Femur (tissue), 1 donor: ENCODE measurements at regions not wholly inside any gene's neighbourhood (a gene's known extent, or its start where the extent isn't known, plus 50 kb on each side); places are given as distances from the start of the nearest gene placed in this dataset.

Experiments
- DNase-seq: peaks from one replicate; pipeline ENCODE4 v3.0.0-alpha.2; 2017

DNA sequence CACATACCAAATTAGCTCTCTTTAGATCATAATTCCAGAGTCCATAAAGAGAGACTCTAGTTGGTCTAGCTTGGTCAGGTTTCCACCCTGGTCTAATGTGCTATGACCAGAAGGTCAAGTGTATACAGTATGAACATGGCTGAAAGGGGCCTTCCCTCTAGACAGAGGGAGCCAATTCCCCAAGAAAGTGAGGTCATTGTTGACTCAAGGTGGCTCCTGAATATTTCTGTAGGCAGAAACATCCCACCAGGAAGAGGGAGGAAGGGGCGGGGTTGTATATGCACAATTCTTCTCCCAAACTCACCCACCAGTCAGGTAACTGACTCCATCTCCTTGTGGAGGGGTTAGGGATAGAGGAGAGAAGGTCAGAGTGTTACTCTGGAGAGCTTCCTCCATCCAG, 281.8 kb upstream of the PLET1 start:
- DNase-seq = no peak

DNA sequence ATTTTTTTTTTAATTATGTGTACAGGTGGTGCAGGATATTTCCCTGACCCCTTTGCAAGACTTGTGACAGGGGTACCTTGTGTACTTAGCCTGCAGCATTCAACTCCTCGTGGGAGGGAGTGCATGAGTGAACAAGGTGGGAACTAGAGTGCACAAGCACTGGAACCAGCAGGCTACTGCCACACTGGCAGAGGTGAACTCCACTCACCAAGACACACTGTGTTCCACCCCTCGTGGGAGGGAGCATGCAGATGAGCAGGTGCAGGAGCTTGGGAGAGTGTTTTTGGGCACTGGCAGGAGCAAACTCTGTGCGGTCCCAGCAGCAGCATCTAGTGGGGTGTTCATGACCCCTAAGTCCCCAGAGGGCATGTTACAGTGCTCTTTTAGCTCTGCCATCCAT, 282.7 kb upstream of the PLET1 start:
- DNase-seq = no peak

DNA sequence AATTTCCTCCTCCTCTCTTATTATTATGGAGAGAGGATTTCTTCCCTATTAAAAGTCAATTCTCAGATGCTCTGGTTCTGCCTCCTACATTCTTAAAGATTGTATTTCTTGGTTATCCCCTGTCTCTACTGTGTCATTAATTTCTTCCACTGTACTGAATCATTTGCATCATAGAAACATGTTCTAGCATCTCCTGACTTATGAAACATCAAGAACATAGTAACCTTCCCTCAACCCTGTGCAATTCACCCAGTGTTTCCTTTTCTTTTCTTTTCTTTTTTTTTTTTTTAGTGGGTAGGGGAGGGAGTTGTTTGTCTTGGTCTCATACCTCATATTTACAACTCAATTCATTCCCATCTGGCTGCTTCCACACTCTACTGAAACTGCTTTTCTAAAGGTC, 288.0 kb upstream of the PLET1 start:
- no peak for DNase-seq

DNA sequence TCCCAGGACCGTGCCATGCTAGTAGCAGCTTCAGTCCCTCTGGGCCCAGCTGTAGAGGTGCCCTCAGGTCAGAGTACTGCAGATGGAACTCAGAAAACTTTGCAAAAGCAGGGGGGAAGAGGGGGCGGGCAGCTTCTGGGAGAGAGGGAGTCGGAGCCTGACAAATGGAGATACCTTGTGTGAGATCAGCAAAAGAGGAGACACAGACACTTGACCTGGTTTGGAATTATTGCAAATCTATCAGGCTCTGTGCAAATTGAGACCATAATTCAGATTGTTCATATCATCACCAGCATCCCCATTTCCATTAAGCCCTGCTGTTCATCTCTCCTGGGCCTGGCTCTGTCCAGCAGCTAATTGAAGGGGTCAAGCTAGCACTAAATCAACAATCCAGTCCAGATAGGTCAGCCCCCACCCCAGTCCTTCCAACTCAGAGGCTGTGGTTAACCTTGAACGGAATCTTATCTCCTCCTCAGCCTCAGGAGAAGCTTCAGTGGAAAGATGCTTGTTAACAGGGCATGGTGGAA, 292.6 kb upstream of the PLET1 start:
- no peak for DNase-seq

DNA sequence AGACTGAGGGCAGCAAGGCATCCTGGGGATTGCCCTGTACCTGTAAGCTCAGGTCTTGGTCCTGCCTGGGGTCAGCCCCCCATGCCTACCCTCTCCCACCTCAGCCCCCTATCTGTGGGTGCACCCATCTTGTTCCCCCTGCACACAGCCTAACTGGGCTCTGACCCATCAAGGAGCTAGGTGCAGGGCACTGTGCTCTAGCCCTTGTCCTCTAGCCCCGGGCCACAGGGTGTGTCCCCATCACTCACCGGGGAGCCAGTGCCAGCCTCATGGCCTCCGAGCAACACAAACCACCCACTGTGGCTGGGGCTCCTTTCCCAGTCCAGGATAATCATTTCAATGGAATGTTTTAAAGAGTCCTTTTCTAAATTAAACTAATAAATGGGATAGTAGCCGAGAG, 293.9 kb upstream of the PLET1 start:
- no peak for DNase-seq

DNA sequence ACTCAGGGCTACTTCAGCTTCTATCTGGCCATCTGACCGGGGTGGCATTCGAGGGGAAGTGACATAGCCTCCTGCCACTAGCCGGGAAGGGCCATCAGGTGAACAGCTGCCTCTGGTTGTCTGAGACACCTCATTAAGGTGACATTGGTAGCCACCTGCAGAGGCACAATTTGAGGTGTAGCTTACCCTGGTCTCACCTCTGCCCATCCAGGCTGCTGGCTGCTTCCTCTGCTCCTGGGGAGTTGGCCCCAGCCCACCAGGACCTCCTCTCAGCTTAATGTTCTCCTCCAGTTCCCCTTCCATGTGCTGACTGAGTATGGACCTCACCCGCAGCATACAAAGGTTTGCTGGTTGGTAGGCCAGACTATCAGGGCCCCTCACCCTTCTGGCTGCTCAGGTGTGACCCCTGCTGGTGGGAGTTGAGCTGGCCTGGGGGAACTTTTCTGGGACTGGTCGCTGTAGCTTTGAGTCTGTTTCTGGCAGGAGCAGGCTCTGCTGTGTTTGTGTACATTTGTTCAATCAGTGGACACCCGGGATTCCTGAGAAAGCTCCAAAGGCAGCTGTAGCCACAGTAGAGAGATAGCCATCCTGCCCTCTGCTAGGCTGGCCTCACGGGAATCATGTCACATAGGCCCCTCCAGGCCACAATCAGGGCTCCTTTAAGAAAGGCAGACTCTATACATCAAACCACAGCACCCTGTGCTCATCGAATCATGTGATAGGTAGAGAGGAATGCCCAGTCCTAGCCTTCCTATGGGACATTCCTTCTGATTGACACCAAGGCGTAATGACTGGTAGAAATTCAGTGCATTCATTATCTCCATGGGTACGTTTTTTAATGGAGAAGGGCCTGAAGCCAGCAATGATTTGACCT, 295.1 kb upstream of the PLET1 start:
- peak; percentile 59 for DNase-seq

DNA sequence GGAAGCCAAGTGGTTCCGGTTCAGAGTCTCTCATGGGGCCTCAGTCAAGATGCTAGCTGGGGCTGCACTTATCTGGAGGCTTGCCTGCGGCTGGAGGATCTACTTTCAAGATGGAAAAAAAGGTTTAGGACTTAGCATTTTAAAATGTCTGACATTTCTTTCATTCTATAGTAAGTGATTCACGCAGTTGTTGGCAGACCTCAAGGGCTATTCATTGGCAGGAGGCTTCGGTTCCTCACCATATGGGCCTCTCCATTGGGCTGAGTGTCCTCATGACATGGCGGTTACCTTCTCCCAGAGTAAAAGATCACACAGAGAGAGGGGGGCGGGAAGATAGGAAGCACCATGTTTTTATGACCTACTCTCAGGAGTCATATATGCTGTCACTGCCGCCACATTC, 298.0 kb upstream of the PLET1 start:
- DNase-seq = no peak

DNA sequence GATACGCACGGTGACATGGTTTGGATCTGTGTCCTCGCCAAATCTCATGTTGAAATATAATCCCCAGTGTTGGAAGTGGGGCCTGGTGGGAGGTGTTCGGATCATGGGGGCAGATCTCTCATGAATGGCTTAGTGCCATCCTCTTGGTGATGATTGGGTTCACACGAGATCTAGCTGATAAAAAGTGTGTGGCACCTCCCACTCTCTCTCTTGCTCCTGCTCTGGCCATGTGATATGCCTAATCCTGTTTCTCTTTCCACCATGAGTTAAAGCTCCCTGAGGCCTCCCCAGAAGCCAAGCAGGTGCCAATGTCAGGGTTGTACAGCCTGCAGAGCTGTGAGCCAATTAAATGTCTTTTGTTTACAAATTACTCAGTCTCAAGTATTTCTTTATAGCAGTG, 303.1 kb upstream of the PLET1 start:
- DNase-seq = no peak

DNA sequence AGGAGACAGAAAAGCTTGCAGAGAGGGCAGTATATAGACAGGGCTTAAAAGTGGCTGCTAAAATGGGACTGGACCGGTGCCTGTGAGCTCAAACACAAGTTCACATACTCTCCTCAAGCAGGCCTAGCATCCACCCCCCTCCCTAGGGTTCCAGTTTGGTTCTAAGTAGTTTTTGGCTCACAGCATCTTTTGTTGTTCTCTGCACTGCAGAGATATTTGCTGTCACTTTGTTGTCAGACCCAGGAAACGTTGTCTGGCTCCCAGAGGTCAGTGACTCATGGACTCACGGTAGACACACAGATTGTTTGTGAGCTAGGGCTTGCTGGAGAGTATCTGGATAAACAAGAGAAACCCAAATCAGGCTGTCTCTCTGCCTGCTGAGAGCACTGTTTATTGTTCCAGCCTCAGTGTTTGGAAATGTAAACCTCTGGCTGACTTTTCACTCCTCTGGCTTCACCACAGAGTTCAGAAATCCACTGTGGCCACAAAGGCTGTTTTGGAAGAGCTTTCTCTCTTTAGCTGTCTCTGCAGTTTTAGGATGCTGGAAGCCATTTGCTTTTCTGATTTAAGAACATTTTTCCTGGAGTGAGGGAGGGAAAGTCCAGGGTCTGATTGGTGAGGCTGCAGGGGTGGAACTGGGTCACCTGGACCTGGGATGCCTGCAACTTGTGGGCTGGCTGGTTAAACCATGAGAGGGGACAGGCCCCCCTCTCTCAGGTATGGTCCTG, 303.7 kb upstream of the PLET1 start:
- DNase-seq = peak; percentile 56

DNA sequence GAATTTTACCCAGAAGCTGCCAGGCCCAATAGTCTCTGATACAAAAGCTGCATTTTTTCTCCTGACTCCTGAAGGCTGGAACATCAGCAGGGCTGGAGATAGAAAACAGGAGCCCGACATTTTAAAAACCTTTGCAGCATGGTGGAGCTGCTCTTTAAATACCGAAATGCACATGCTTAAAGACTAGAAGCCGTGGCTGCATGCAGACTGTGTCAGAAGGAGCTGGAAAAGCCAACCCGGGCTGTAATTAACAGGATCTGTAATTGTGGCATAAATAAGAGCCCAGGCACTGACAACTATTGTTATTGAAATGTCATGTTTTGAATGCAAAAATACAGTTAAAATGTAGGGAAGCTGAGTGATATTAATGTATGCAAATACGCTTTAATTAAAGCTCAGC, 304.9 kb upstream of the PLET1 start:
- no peak for DNase-seq

DNA sequence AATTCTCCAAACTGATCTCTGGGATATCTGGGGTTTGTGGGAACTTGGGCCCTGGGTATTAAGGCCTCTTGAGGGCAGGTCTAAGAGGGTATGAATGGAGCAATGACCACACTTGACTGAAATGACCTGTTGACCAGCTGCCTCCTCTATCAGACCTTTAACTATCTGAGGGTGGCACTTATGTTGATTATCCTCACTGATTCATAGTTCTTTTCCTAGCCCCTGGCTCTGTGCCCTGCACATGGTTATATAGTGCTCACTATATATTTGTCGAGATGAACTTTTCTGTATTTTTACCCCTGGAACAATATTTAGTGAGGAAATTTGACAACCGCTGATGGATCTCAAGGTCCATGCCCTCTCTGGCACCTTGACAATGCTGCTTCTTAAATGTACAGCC, 305.5 kb upstream of the PLET1 start:
- no peak for DNase-seq

DNA sequence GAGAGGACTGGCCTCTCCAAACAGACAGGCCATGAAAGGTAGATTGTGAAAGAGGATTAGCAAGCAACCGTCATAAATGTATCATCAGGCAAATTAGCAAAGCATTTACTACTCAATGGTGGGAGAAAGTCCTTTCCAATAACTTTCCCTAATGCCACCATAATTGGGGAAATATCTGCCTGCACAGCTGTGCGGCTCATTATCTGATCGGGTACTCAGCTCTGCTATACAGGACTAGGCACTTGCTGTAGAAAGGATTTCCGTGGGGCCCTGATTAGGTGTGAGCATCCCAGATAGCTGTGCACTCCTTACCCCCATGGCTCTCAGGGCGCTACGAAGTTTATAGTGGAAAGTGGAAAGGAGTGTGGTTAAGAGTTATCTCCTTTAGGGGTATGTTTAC, 309.7 kb upstream of the PLET1 start:
- no peak for DNase-seq

DNA sequence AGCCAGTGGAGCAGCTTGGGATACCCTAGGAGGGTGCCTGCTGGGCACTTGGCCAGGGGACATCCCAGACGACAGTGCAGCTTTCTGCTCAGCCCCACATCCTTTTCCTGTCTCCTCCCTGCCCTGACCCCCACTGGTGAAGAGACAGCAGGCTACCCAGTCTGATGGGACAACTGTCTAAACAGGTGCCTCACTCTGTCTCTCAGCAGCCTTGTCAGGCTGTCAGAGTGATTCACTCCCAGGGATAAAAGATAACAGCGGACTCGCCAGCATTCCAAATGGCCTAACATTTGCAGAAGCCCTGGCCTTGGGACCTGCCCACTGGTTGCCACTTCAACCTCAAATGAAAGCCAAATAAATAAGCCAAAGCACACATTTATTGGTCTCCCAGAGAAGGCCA, 318.6 kb upstream of the PLET1 start:
- no peak for DNase-seq

DNA sequence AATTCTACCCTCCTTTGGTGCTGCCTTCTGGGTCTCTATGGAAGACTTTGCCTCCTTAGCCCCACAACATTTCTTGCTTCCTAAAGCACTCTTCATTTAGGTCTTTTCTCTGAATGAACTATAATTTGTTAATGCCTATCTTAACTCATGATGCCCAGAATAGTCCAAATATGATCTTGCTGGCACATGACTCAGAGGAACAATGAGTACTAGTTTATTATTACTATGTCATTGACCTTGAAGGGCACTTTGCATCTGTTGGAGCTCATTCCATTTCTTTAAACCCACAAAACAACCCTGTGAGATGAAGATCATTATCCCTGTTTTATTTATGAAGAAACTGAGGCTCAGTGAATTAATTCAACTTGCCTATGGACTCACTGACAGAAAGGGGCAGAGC, 320.2 kb upstream of the PLET1 start:
- no peak for DNase-seq

DNA sequence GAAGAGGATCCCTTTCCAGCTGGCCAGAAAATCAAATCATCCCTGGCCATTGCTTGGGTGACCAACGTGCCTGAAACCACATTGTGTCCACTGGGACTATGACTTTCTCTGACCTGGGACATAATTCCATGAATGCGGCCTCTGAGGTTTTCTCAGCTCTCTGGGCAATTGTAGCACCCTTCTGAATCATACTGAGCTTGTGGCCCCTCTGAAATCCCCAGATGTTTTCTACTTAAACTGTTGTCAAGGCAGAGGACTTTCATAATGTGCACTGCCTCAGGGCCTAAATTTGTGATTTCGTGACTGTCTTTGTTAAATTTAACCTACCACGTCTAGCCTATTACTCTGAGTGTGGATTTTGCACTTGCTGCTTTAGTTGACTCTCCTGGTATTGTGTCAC, 321.1 kb upstream of the PLET1 start:
- no peak for DNase-seq

DNA sequence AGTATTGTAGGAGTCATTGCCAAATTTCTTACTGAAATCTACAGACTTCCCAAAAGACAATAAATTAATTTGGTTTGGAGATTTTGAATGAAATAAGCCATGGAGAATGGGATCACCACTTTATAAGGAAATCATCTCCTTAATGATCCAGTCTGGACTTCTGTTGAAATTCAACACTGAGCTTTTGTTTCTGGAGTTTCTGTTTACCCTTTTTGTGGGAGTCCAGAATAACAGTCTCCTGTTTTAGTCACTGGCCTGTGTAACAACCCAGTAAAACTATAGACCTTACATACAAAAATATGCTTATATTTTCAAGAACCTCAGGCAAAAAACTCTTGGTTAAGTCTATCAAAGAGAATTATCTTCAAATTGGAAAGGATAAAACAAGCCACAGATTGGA, 321.7 kb upstream of the PLET1 start:
- DNase-seq = no peak

DNA sequence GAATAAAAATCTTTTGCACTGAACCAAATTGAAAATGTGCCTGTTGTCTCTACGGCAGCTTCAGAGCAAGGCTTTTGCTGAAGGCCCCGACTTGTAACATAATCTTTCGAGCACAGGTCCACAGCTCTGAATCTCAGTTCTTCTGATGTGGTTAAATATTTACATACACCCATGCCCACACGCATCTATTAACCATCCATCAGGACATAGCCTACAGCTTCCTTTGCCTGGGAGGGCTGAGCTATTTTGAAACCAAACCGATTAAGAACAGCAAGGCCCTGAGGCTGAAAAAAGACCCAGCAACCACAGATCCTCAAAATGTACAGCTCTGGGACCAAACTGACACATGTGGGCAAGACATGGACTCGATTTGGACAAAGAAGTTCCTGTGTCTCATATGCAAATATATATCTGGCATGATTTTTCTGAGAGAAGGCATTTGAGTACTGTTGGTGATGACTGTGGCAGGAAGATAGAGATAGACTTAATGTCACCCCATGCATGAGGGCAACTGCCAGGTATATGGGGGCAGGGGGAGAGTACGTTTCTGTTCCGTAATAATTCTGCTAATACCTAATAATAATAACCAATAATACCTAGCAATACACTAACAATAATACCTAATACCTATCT, 322.7 kb upstream of the PLET1 start:
- no peak for DNase-seq

DNA sequence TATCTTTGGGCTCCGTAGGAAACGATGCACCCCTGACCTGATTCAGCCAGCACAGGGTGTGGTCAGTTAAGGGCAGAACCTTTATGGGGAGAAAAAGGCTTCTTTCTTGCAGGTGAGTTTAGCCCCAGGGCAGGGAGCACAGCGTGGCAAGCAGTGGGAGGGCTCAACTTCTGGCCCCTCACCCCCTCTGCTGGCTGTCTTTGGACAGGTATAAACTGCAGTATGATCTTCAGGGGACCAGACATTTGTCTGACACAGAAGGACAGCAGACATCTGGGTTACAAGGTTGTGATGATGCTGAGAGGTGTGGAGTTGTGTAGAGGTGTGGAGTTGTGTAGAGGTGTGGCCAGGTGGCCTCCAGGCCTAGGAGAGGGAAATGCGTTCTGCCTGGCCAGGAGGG, 324.0 kb upstream of the PLET1 start:
- DNase-seq = no peak

DNA sequence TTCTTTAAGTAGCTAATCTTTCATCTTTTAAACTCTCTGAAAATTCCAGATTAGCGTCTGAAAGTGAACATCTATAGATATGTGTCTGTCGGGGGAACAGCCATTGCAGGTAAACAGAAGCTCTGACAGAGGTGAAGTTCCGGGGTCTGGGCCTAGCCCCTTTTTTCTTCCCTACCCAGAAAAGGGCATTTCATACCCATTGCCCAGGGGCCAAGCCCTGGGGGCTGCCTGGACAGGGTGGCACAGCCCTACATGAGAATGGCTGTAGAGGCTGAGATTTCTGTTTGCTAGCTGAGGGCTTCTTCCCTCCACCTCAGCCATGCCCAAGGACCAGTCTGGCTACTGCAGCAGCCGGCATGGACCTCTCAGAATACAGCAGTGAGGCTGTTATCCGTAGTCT, 327.0 kb upstream of the PLET1 start:
- DNase-seq = no peak

DNA sequence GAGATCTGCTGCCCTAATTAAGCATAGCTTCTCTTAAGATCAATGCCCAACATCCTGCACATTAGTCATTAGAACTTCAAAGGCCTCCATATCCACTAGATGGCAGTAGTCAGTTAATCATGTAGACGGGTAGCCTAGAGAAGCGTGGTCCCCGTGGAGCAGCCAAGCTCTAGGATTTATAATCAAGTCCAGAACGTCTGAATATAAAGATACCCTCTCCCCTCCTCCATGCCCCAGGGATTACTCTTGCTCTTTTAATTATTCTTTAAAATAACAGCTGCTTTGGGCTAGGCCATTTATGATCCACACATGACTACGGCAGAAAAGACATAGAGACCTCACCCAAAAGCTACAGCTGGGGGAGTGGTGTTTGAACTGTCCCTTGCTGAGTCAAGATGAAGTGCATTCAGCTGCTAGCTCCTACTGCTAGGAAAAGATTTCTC, 327.6 kb upstream of the PLET1 start:
- DNase-seq = peak; percentile 87

DNA sequence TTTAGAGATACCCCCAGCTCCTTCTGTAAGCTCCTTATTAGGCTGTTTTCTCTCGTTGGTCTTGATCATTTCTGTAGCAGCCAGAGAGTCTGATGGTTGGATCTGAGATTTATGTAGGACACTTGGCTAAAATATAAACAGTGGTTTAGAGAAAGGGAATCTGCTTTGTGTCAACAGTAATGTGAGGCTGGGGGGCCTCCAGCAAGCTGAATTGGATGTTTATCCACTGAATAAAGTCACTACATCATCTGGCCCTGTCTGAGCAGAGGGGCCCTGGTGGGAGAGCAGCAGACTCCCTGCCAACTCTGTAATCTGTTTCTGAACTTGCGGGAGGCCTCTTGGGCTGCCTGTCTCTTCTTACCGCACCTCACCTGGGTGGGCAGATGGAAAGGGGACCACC, 328.5 kb upstream of the PLET1 start:
- peak; percentile 38 for DNase-seq

DNA sequence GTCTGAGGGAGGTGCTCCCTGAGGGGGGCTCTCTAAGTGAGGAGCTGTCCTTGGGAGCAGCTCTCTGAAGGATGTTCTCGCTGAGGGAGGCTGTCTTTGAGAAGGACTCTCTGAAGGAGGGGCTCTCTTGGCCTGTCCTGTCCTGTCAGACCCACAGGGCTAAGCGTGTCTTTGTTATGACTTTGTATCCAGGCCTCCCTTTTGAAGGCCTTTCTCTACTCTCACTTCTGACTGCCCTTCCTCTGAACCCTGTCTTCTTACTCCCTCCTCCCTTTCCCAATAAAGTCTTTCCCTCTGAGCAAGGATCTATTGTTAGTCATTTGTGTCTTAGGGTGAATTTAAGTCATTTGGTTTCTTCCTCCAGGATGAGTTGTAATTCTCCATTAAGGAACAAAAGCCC, 330.1 kb upstream of the PLET1 start:
- no peak for DNase-seq

DNA sequence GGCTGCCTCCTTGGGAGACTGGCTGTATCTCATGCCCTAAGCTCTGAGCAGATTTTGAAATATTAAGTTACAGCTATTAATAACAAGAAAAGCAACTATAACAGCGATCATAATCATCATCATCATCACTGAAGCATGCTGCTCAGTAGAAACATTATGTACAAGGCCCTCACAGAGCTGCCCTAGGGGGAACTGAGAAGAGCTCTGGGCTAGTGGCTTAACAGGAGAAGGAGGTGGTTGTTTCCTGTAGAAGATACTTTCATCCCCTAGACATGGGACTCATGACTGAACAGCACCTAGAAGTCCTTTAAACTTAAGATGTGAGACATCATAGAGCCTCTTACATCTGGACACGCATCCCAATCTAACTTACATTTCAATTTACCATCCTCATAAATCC, 332.8 kb upstream of the PLET1 start:
- no peak for DNase-seq

DNA sequence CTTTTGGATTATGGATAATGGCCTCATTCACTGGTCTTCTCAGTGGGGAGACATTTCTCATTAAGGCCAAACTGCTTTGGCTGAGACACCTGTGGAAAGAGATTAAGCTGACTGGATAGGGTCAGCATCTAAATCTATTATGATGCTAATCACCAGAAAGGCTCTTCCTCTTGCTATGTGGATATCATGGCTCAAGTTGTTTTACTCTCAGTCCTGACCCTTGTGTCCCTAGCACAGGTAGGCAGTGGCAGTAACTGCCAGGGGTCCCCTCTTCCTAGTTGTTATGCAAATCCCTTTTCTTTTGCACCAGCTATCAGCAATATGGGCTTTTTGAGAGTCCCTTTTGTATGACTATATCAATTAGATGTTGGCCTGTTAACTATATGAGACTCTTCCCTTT, 335.7 kb upstream of the PLET1 start:
- no peak for DNase-seq
